ENCODE measurements at regions not wholly inside any gene's neighbourhood (a gene's known extent, or its start where the extent isn't known, plus 50 kb on each side); places are given as distances from the start of the nearest gene placed in this dataset.
"Not testable (repeated sequence)": the region's sequence is repeated elsewhere in the genome, so short reads cannot be mapped to it uniquely, and the experiment has no call there.

DNA sequence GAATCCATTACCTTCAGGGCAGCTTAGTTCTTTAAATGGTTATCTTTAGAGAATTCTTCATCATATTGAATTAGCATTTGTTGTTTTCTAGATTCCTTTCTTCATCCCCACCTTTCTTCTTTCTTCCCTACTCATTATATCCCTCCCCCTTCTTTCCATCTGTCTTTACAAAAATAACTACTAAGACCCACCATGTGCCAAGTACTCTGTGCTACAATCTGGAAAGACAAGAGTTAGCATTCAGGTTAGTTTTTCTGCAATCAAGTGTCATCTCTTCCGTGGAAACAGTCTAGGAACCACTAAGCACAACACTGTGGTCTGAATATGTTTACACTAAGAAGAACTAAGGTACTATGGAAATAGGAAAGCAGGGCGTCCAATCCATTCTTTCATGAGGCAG, 897.4 kb upstream of the TENM4 start:
- no peak for DNase-seq (ENCODE audit: low spot score)

DNA sequence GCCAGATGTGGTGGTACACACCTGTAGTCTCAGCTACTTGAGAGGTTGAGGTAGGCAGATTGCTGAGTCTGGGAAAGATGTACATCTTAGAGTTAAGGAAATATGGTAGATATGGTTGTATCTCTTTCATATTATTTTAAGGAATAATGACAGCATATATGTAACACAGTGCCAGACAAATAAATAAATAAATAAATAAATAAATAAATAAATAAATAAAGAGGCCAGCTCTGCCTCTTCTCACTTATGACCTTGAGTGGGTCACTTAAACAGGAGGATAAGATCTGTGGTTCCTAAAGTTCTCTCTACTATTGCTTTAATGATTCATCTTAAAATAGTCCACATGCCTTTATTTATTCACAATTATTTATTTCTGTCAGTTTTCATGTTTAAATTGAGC, 890.9 kb upstream of the TENM4 start:
- no peak for DNase-seq (ENCODE audit: low spot score)

DNA sequence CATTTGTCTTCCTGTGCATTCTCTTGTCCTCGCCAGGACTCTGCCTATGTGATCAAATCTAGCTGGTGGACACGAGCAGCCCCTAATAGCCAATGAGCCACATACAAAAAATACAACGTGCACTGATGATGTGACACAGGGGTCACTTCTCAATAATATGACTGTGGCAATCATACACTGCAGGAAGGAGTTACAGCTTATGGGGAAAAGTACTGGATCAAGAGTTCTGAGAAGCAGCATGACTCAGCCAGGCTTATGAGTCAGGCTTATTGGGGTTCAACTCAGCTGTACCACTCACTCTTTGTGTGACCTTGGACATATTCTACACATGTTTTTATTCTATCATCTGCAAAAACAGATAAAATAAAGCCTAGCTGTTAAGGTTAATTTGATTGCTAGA, 889.4 kb upstream of the TENM4 start:
- DNase-seq (ENCODE audit: low spot score), result no peak

- no peak for DNase-seq (ENCODE audit: low spot score)
Measured at GRCh38 chr11:80328774-80329173, 887.9 kb upstream of the TENM4 start.

DNA sequence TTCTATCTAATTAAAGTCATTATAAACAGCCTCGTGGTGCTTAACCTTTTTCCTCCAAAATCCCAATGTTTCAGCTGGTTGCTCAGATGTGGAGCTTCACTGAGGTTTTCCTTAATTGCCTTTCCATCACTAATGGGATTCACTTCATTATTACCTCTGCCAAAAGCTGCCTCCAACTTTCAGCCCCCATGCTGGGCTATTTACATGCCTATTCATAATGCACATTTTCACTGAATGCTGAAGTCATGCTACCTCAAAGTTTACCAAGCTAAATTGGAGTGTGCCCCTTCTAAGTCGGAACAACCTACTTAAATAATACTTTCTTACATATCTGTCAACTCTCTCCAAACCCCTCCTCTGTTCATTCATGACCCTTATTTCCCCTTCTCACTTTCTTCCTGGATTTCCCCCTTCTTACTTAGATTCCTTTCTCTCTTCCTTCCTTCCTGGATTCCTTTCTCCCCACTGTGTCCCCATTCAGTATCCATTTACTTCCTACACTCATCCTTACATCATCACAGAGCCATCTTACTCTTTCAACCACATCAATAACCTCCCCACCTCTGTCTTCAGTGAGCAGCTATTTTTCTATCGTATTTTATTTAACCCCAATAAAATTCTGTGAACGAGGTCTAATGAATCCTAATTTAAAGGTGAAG, 887.3 kb upstream of the TENM4 start:
- no peak for DNase-seq (ENCODE audit: low spot score)

DNA sequence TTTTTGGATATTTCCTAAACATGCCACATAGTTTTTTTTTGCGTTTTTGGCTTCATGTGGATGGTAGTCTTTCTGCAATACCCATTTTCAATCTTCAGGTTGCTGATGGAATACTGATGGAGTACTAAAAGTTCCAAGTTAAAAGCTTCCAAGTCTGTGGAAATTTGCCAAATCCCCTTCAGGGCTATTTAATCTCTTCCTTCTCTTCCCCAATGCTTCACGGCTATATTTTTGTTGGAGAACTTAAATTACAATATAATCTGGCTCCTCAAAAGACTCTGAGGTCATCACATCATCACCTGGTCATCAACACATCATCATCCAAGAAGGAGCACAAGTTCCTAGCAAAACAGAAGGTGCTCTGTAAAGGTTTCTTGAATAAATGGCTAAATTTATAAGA, 881.0 kb upstream of the TENM4 start:
- no peak for DNase-seq (ENCODE audit: low spot score)

DNA sequence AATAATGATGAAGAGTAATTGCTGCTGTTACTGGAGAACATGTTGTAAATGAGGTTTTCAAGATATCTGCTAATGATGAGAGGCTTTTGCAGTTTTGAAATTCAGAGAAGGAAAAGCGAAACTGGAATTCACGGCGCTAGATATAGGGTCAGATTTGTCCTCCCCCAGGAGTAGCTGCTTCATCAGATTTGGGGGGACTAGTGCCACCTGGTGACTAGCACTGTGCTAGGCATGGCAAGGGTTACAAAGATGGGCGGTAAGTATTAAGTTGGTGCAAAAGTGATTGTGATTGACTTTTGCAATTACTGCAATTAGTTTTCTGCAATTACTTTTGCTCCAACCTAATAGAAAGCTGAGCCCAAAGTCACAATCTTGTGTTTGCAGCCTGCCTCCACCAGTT, 879.9 kb upstream of the TENM4 start:
- DNase-seq (ENCODE audit: low spot score), result no peak

DNA sequence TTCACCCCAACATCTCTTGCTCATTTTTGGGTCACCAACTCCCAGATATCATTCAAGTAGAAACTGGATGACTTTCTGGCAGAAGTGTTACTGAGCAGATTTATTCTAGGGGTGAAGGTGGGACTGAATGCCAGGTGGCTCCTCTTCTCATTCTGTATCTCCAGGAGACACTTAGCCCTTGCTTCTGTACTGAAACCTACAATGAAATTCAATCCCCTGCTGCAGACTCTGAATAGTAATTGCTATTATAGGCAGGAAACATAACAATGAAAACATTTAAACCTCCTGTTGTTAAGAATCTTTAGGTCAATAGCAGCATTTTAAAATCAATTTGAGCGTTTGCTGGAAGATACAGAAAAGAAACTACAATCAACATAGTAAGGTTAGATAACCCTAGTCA, 879.4 kb upstream of the TENM4 start:
- no peak for DNase-seq (ENCODE audit: low spot score)

DNA sequence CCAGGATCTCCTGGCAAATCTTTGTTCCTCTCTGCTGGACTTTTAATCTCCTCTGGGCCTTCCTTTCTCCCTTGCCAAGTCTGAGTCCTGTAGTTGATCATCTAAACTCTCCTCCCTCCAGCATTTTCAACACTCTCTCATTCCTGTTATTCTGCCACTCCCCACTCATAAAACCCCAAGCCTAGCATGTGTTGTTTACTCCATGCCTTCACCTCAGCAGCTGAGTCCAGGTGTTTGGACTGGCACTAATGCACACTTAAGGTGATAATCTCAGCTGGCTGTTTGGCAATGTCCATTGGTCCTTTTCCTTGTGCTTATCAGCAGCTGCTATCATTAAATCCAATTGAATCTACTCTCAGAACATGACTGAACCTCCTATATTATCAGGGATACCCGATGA, 876.8 kb upstream of the TENM4 start:
- no peak for DNase-seq (ENCODE audit: low spot score)

- DNase-seq (ENCODE audit: low spot score), result no peak
Measured at GRCh38 chr11:80315200-80315599, 874.4 kb upstream of the TENM4 start.

GRCh38 chr11:80309301-80309700, 868.5 kb upstream of the TENM4 start:
- no peak for DNase-seq (ENCODE audit: low spot score)

- DNase-seq (ENCODE audit: low spot score), result no peak
Measured at GRCh38 chr11:80307676-80308075, 866.8 kb upstream of the TENM4 start.

DNA sequence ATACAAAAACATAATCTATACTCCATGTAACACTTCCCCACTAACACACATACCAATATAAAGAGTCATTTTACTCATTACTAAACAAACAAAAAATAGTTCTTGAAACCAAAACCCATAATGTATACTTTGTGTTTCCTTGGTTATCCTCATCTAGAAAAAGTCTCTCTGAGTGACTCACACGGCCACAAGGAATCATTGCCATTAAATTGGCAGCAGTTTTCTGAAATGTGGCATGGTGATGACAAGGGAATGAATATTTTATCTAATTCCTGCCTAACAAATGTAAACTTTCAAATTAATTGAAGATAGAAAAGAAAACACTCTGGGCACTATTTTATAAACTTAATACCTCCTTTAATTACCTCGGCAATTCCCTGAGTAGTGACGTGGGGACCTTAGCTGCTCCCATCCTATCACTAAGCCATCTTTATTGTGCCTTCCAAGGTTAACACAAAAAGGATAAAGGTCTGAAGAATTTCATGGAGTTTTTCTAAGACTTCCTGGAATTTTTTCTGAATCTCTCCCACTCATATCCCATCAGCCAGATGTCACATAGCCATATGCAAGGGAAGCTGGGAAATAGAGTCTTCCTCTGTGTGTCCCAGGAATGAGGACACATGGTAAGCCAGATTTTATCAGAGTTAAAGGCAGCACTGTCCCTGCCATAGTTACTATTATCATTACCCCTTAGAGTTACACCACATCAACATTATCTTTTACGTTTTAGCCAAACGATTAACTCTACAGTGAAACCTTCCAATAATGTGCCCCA, 857.2 kb upstream of the TENM4 start:
- no peak for DNase-seq (ENCODE audit: low spot score)

DNA sequence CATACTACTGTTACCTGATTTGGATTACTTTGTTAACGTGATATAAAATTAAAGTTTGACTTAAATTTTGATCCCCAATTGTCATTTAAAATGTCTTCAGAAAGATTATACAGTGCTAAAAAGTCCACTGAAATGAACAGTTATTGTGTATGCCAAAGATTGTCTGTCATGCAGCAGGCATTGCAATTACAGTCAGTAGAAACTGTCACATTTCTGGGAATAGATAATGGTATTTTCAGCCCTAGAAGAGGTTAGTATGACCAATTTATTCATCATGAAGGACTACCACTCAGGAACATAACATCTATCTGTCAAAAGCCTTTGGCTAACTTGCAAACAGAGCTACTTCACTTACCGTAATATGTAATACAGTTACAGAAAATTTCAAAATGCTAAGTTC, 852.5 kb upstream of the TENM4 start:
- no peak for DNase-seq (ENCODE audit: low spot score)

DNA sequence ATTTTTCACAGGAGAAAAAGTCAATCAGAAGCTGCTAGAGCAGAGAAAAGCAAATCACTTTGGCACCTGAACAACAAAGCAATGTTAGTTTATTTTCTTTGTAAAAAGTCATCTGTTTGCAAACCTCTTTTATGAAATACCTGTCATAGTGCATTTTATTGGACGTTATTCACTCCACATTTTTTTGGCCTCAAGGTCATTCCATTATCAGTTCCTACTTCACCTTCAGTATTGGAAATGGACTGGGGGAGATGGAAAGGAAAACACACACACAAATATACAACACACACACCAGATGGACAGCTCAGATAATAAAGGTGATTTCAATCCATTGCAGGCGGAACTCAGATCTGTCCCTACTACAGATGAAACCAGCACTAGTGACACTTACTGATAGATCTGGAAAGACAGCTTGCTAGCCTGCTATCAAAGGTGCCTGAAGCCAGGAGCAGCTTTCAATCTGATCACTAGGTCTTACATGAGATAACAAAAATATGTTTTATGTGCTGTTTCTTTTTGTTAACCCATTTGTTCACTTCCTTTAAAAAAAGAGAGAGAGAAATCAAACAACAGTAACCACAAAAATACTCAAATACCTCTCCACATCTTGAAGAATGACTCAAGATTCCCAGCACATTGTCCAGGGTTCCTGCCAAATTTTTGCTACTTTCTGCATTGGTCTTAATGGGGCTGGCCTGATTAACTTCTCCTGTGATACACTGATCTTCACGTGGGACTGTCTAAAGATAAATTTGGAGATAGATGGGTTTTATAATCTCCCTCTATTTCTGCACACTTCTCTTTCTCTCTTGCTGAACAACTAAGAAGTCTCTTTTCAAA, 844.3 kb upstream of the TENM4 start:
- DNase-seq (ENCODE audit: low spot score), result no peak

DNA sequence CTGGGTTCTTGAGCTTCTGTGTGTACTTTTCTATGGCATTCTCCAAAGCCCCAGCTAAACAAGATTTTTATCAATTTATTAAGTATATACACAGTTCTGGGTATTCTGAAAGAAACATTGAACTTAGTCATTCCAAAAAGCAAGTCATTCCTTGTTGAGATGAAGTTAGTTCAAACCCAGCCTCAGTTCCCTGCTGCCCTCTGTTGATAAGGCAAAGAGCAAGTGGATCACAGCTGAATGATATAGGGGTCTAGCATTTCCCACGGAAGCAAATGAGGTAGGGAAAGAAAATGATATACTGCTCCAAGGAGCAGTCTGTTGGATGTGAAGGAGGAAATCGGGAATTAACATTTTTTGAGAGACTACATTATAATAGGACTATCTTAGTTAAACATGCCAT, 841.8 kb upstream of the TENM4 start:
- no peak for DNase-seq (ENCODE audit: low spot score)

DNA sequence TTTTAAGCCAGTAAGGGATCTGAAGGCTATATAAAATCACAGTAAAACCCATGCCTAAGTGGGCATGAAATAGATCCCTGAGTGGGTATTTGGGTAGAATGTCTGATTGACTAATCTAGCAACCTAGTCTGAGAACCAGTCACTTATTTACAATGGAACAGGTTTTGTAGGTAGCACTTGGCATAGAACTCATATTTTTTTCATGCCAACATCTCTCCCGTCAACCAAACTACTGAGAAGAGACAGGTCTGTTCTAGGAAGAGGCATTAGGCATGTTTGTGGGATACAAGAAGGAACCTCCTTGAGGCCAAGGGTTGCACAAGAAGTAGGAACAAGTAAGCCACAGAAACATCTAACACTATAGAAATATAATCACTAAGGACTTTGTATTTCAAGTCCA, 840.4 kb upstream of the TENM4 start:
- no peak for DNase-seq (ENCODE audit: low spot score)

- no peak for DNase-seq (ENCODE audit: low spot score)
Measured at GRCh38 chr11:80280737-80281136, 839.9 kb upstream of the TENM4 start.

DNA sequence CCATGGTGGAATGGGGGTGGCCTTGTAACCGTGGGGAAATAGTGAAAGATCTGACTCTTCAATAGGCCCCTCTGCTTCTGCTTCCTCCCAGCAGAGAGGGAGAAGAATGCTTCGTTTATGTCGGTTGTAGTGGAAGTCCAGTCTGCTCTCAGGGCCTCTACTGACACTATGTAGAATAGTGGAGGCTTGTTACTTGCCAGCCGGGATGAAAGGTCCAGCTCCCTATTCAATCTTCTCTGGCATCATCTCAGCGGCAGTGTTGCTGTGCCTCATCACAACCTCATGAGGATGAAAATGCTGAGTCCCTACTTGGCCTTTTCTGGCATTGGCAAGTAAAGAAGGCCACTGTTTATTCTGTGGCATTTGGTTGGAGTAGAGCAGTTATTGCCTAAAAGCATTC, 820.9 kb upstream of the TENM4 start:
- no peak for DNase-seq (ENCODE audit: low spot score)

GRCh38 chr11:80257319-80258015, 816.6 kb upstream of the TENM4 start:
- DNase-seq (ENCODE audit: low spot score), result not testable (repeated sequence)

- DNase-seq (ENCODE audit: low spot score), result no peak
Measured at GRCh38 chr11:80255021-80255420, 814.2 kb upstream of the TENM4 start.

DNA sequence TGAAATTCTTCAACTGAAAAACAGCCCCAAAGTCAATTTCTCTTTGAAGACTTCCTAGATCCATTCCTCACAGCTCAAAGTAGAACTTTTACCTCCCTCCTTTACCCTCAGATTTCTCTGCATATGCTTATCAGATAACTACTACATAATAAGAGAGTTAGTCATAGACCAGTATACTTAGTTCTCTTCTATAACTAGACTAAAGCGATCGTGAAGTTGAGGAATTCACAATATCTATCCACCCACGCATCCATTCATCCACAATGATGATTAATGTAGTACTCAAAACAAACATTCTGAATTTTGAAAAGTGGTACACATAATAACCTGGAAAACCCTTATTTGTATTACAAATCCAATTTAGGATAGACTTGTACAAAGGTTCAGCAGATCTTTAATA, 800.9 kb upstream of the TENM4 start:
- no peak for DNase-seq (ENCODE audit: low spot score)
